ENCODE measurements at regions not wholly inside any gene's neighbourhood (a gene's known extent, or its start where the extent isn't known, plus 50 kb on each side); places are given as distances from the start of the nearest gene placed in this dataset.

GRCh38 chr5:158322620-158323019, 463.7 kb upstream of the CLINT1 start:
- TF ChIP-seq CTCF (optimal IDR thresholded peaks at IDR 0.05 in 1 of 3, IDR thresholded peaks at IDR 0.05 in 1 of 3, conservative IDR thresholded peaks at IDR 0.05 in 1 of 3; ENCODE audit: extremely low read depth in 1 of 3, insufficient read depth in 2 of 3, low read length in 3 of 3) (no peak), EZH2 (IDR thresholded peaks at IDR 0.05; ENCODE audit: low read length) (no peak)

Measured in keratinocyte (primary cell).